HUDEP-2 (cell line): ENCODE measurements at regions not wholly inside any gene's neighbourhood (a gene's known extent, or its start where the extent isn't known, plus 50 kb on each side); places are given as distances from the start of the nearest gene placed in this dataset.

ENCODE experiments used
- DNase-seq, 76 experiments: peaks; one replicate each; lab custom pipeline; 2025; ENCODE audit not compliant: unreplicated experiment in 76 of 76; lab: John Stamatoyannopoulos, UW

DNA sequence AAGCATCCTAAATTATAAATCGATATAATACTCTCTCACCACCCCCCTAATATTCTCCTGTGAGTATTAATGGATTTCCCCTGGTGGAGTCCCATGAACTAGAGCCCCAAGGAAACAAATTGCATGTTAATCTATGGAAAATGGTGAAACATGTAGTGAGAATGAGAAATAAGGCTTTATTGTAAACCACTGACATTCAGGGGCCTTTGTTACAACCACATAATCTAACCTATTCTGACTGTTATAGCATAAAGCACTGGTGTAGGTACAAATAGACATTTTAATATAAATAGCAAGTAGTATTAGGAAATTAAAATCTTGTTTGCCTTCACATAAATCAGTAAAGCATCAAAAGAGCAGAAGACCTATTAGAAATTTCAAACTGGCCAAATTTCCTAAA lies 65.3 kb upstream of the TLK1 start:
- DNase-seq = no peak

DNA sequence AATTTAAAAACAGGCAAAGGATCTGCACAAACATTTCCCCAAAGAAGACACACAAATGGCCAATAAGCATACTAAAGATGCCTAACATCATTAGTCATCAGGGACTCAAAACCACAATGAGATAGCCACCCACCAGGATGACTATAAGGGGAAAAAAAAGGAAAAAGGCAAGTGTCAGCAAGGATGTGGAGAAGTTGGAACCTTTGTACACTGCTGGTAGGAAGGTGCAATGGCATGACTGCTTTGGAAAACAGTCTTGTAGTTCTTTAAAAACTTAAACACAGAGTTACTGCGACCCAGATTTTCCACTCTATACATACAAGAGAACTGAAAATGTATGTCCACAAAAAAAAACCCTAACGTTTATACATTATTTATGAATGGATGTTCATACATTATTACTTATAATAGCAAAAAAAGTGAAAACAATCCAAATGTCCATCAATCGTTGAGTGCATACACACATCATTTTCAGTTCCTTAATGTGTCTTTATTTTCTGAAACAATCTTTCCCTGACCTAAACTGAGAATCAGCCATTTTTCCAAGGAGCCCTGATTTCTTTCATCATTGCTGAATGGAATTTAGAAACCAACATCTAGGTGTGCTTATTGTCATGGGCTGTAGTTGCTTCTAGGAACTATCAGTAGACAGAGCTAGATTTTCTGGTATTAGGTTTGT lies 64.7 kb upstream of the TLK1 start:
- peak in 4 of 76 experiments; percentile 4 to 55 (median 6) for DNase-seq

DNA sequence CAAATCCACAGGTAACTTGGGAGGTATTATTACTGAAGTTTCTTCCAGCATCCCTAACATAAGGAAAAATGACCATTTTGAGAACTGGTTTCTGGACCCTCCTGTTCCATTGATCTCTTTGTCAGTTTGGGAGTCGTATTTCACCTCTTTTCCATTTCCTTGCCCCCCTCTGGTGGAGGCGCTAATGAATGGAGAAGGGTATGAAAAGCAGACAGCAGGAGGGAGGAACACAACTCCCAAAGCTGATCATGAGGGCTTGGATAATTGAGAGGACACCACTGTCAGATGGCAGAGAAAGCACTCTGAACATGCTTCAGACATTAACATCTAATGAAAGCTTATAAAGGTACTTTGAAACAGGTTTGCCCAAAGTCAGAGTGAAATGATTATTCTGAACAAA lies 56.6 kb upstream of the TLK1 start:
- no peak for DNase-seq

DNA sequence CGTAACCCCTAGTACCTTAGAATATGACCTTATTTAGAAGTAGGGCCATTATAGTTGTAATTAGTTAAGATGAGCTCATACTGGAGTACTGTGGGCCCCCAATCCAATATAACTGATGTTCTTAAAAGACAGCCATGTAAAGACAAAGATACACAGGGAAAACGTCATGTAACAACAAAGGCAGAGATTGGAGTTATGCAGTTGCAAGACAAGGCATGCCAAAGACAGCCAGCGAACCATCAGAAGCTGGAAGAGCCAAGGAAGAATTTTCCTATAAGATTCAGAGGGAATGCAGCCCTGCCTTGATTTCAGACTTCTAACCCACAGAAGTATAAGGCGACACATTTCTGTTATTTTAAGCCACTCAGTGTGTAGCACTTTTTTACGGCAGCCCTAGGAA lies 55.9 kb upstream of the TLK1 start:
- DNase-seq = no peak

DNA sequence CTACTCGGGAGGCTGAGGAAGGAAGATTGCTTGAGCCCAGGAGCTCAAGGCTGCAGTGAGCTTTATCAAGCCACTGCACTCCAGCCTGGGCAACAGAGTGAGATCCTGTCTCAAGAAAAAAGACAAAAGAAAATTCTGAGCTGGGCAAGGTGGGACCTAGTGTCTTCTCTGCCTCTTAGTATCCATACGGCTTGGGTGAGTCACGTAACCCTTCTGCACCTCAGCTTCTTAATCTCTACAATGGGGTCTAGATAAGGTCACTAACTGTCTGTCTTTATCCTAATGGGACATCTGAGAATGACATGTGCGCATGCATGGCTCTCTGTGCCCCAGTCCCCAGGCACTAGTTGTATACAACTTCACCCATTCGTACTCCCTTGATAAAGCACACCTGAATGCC lies 53.4 kb upstream of the TLK1 start:
- DNase-seq = peak in 18 of 76 experiments; percentile 3 to 56 (median 18)

DNA sequence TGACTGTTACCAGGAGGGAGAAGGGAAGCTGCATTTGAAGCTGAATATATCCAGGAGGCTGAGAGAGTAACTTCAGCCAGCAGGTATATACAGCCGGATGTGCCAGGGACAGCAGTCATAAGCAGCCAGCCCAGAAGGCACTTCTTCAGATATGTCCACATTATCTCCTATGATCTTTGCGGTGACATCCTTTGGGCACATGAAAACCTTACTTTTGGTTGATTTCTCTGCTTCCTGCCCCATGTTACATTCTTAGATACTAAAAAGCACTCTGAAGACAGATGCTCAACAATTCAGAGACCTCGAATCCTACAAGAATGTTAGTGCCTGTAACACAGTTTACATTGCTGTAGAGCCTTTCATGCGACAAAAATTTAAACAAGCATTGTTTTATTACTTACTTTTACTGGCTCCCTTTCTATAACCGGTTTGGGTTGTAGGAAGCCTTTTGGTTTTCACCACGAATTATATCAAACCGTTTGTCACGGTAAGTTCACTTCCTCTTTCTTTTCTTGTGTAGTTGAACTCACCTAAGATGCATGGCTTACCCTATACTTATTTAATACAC lies 50.3 kb upstream of the TLK1 start:
- peak in 1 of 76 experiments; percentile 2 for DNase-seq
